GM12865 (cell line): ENCODE measurements at regions not wholly inside any gene's neighbourhood (a gene's known extent, or its start where the extent isn't known, plus 50 kb on each side); places are given as distances from the start of the nearest gene placed in this dataset.

ENCODE experiments used
- DNase-seq: peaks from one replicate; pipeline ENCODE4 v3.0.0; 2010; ENCODE audit warnings: low read depth
- H3K4me3 ChIP-seq: 2 replicates; pipeline ENCODE4 v1.5.1; 2011; ENCODE audit warnings: mild to moderate bottlenecking, low read depth, low read length, control low read depth
- CTCF ChIP-seq: IDR thresholded peaks from 2 replicates; pipeline ENCODE4 v1.5.1; 2011; ENCODE audit warnings: low read length, control low read depth, low read depth, inconsistent platforms; ENCODE audit not compliant: insufficient read depth; ENCODE audit errors: missing control alignments

GRCh38 chr17:77393274-77393600 is 252.5 kb downstream of the SEC14L1 start:
- no peak for TF ChIP-seq CTCF
- no peak overlapping the region for H3K4me3 ChIP-seq
- no peak for DNase-seq

GRCh38 chr17:77393867-77394539 is 253.2 kb downstream of the SEC14L1 start:
- DNase-seq, result no peak

GRCh38 chr17:77394540-77395295 is 253.9 kb downstream of the SEC14L1 start:
- no peak for DNase-seq
- H3K4me3 ChIP-seq, result no peak overlapping the region
- TF ChIP-seq CTCF, result no peak

More at GRCh38 chr17:77393867-77394539, 253.2 kb downstream of the SEC14L1 start:
- TF ChIP-seq CTCF, result no peak
- H3K4me3 ChIP-seq, result no peak overlapping the region

- TF ChIP-seq CTCF, result no peak
- no peak overlapping the region for H3K4me3 ChIP-seq
- no peak for DNase-seq
These were observed 254.8 kb downstream of the SEC14L1 start for GRCh38 chr17:77395501-77396048.

- DNase-seq, result no peak
- no peak for TF ChIP-seq CTCF
- no peak overlapping the region for H3K4me3 ChIP-seq
These were observed 255.8 kb downstream of the SEC14L1 start for GRCh38 chr17:77396610-77397009.

GRCh38 chr17:77398274-77398673 is 257.5 kb downstream of the SEC14L1 start:
- no peak overlapping the region for H3K4me3 ChIP-seq
- DNase-seq, result no peak
- no peak for TF ChIP-seq CTCF
